ENCODE measurements at regions not wholly inside any gene's neighbourhood (a gene's known extent, or its start where the extent isn't known, plus 50 kb on each side); places are given as distances from the start of the nearest gene placed in this dataset.

DNA sequence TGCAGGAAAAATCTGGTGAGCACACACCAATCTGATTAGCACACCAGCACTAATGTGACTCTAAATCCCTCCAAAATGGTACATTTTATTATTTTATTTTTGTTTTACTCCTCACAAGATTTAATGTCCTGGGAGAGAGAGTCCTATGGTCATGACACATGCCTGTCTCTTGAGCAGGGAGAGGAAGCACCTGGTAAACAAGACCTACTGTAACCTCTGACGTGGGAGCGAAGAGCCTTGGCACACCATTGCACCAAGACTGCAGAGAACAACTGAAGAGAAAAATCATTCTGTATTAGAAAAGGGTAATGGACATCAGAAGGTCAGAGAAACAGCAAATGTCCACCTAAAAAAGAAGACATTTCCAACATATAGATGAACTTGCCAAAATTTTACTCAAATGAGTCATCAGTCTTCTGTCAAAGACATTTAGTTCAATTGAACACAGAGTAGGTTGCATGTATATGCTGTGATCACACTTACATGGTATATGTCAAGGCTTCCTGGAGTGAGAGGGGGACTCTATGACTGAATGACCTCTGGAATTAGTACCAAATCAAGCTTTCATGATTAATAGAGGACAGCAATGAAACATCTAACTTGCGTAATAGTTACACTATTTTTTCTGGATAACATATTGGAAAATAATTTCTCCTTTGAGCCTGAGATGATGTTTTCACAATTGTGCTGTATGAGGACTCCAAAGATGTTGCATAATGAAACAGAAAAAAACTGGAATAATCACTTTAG lies 186.9 kb upstream of the FLRT2 start:
- no peak for TF ChIP-seq RAD21 (conservative IDR thresholded peaks at IDR 0.05)
- TF ChIP-seq POLR2AphosphoS5 (IDR thresholded peaks at IDR 0.05): no peak
- TF ChIP-seq, protein P1, sequence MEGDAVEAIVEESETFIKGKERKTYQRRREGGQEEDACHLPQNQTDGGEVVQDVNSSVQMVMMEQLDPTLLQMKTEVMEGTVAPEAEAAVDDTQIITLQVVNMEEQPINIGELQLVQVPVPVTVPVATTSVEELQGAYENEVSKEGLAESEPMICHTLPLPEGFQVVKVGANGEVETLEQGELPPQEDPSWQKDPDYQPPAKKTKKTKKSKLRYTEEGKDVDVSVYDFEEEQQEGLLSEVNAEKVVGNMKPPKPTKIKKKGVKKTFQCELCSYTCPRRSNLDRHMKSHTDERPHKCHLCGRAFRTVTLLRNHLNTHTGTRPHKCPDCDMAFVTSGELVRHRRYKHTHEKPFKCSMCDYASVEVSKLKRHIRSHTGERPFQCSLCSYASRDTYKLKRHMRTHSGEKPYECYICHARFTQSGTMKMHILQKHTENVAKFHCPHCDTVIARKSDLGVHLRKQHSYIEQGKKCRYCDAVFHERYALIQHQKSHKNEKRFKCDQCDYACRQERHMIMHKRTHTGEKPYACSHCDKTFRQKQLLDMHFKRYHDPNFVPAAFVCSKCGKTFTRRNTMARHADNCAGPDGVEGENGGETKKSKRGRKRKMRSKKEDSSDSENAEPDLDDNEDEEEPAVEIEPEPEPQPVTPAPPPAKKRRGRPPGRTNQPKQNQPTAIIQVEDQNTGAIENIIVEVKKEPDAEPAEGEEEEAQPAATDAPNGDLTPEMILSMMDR (IDR thresholded peaks at IDR 0.05; ENCODE audit: poor library complexity, severe bottlenecking): no peak
- TF ChIP-seq, protein P2, sequence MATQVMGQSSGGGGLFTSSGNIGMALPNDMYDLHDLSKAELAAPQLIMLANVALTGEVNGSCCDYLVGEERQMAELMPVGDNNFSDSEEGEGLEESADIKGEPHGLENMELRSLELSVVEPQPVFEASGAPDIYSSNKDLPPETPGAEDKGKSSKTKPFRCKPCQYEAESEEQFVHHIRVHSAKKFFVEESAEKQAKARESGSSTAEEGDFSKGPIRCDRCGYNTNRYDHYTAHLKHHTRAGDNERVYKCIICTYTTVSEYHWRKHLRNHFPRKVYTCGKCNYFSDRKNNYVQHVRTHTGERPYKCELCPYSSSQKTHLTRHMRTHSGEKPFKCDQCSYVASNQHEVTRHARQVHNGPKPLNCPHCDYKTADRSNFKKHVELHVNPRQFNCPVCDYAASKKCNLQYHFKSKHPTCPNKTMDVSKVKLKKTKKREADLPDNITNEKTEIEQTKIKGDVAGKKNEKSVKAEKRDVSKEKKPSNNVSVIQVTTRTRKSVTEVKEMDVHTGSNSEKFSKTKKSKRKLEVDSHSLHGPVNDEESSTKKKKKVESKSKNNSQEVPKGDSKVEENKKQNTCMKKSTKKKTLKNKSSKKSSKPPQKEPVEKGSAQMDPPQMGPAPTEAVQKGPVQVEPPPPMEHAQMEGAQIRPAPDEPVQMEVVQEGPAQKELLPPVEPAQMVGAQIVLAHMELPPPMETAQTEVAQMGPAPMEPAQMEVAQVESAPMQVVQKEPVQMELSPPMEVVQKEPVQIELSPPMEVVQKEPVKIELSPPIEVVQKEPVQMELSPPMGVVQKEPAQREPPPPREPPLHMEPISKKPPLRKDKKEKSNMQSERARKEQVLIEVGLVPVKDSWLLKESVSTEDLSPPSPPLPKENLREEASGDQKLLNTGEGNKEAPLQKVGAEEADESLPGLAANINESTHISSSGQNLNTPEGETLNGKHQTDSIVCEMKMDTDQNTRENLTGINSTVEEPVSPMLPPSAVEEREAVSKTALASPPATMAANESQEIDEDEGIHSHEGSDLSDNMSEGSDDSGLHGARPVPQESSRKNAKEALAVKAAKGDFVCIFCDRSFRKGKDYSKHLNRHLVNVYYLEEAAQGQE (IDR thresholded peaks at IDR 0.05; ENCODE audit: borderline replicate concordance): no peak
- no peak for TF ChIP-seq EZH2 (IDR thresholded peaks at IDR 0.05; ENCODE audit: borderline replicate concordance, insufficient read depth, low read length, poor library complexity, severe bottlenecking)
- TF ChIP-seq SMC3 (conservative IDR thresholded peaks at IDR 0.05; ENCODE audit: poor library complexity): no peak
- TF ChIP-seq TAF1 (IDR thresholded peaks at IDR 0.05; ENCODE audit: low read depth): no peak
- TF ChIP-seq EP300 (conservative IDR thresholded peaks at IDR 0.05; ENCODE audit: poor library complexity, severe bottlenecking): no peak
- TF ChIP-seq MXI1 (conservative IDR thresholded peaks at IDR 0.05; ENCODE audit: poor library complexity, severe bottlenecking): no peak
